GM20000 (cell line): ENCODE measurements at regions not wholly inside any gene's neighbourhood (a gene's known extent, or its start where the extent isn't known, plus 50 kb on each side); places are given as distances from the start of the nearest gene placed in this dataset.

Source experiments
- DNase-seq: peaks from one replicate; pipeline ENCODE4 v3.0.0; 2012; ENCODE audit warnings: low spot score
- TF ChIP-seq, protein P1 (sequence below): IDR thresholded peaks from 2 replicates; pipeline ENCODE4 v1.5.1; 2012; ENCODE audit warnings: mild to moderate bottlenecking, control low read depth; ENCODE audit errors: extremely low read depth, missing control alignments

DNA sequence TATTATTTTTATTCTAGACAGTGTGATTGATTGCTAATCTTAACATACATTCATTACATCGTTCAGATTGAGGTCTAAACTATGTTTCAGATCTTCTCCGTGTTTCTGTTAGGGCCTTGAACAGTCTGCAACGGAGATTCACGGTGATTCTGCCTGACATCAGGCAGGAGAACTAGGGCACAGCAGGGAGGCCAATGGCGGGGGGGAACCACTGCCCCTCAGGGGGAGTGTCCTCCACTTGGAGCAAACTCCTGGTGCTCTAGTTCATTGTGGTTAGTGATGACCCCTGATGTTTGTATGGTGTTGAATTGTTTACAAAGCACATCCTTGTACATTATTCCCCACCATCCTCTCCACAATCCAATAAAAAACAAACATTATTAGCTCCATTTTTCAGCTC, 173.5 kb downstream of the ZNF608 start:
- TF ChIP-seq, protein P1, sequence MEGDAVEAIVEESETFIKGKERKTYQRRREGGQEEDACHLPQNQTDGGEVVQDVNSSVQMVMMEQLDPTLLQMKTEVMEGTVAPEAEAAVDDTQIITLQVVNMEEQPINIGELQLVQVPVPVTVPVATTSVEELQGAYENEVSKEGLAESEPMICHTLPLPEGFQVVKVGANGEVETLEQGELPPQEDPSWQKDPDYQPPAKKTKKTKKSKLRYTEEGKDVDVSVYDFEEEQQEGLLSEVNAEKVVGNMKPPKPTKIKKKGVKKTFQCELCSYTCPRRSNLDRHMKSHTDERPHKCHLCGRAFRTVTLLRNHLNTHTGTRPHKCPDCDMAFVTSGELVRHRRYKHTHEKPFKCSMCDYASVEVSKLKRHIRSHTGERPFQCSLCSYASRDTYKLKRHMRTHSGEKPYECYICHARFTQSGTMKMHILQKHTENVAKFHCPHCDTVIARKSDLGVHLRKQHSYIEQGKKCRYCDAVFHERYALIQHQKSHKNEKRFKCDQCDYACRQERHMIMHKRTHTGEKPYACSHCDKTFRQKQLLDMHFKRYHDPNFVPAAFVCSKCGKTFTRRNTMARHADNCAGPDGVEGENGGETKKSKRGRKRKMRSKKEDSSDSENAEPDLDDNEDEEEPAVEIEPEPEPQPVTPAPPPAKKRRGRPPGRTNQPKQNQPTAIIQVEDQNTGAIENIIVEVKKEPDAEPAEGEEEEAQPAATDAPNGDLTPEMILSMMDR, result no peak
- DNase-seq, result no peak

DNA sequence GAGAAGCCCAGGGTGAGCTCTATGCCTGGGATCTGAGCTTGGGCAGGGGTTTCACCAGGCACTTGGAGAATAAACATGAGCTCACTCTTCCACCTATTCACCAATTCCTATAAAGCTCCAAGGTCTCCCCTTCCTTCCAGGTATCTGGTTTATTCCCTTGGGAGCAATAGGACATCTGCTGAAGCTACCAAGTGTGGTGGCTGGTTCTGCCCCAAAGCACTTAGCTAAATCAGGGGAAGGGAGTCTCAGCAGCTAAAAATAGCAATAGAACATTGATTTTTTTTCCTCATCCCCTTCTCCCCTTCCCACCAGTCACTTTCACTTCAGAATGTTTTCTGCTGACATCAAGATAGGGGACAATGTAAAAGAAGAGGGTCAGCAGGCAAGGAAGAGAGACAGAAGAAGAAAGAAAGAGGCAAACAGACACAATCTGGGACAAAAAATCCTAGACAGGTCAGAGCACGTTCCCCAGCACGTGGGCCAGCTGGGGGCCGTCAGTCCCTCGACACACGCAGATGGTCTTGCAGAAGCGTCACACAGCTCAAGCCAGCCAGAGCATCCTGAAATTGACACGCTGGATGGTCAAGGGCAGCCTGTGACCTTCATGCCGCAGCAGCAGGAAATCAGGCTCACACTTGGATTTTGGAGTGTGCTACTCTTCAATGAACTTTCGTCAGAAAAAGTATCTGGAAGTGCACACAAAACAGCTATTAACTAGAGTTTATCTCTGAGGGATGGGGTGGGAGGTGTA, 176.0 kb downstream of the ZNF608 start:
- no peak for DNase-seq
- TF ChIP-seq, protein P1, result no peak

DNA sequence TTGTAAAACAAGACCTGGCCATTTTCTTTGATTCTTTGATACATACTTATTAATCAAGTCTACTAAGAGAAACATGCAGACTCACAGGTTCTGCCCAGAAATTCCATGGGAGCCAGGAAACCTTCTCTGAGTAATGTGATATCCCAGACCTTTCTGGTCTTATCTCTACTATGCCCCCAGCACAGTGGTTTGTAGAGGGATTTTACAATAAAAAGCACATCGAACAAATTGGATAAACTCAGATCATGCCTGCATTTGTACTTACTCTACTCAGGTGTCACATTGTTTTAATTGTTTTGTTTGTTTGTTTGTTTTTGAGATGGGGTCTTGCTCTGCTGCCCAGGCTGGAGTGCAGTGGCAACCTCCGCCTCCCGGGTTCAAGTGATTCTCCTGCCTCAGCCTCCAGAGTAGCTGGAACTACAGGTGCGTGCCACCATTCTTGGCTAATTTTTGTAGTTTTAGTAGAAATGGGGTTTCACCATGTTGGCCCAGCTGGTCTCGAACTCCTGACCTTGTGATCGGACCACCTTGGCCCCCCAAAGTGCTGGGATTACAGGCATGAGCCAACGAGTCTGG, 179.5 kb downstream of the ZNF608 start:
- DNase-seq, result no peak
- TF ChIP-seq, protein P1, result no peak

DNA sequence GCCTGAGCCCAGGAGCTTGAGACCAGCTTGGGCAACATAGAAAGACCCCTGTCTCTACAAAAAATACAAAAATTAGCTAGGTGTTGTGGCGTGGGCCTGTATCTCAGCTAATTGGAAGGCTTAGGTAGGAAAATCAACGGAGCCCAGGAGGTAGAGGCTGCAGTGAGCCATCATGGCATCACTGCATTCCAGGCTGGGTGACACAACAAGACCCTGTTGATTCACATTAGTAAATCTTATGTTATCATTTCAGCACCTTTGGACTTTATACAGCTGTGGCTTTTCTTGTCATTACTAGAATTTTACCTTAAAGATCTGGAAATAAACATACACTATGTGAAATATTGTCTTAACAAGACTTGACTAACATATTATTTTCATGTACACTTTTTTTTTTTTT, 185.0 kb downstream of the ZNF608 start:
- TF ChIP-seq, protein P1, result no peak
- DNase-seq, result no peak

DNA sequence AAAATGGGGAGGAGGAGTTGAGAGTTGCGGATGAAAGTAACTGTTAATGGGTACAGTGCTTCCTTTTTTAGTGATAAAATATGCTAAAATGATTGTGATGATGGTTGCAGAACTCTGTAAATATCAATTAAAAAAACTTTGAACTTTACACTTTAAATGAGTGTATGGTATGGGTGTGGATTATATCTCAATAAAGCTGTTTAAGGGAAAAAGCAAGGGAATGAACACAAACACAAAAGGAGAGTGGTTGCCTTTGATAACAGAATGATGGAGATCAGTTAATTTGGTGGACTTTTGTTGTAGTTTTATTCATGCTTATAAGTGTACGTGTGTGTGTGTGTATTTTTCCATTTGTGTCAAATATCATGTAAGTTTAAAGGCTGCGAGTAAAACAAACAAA, 186.1 kb downstream of the ZNF608 start:
- TF ChIP-seq, protein P1, result no peak
- no peak for DNase-seq

DNA sequence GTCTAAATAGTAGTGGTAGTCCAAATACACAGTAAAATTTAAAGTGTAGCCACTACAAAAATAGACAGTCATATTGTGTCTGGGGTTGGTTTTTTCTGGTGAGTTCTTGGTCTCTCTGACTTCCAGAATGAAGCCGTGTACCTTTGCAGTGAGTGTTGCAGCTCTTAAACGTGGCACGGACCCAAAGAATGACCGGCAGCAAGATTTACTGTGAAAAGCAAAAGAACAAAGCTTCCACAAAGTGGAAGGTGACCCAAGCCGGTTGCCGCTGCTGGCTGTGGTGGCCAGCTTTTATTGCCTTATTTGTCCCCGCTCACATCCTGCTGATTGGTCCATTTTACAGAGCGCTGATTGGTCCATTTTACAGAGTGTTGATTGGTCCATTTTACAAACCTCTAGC, 188.7 kb downstream of the ZNF608 start:
- DNase-seq, result no peak
- TF ChIP-seq, protein P1, result no peak

DNA sequence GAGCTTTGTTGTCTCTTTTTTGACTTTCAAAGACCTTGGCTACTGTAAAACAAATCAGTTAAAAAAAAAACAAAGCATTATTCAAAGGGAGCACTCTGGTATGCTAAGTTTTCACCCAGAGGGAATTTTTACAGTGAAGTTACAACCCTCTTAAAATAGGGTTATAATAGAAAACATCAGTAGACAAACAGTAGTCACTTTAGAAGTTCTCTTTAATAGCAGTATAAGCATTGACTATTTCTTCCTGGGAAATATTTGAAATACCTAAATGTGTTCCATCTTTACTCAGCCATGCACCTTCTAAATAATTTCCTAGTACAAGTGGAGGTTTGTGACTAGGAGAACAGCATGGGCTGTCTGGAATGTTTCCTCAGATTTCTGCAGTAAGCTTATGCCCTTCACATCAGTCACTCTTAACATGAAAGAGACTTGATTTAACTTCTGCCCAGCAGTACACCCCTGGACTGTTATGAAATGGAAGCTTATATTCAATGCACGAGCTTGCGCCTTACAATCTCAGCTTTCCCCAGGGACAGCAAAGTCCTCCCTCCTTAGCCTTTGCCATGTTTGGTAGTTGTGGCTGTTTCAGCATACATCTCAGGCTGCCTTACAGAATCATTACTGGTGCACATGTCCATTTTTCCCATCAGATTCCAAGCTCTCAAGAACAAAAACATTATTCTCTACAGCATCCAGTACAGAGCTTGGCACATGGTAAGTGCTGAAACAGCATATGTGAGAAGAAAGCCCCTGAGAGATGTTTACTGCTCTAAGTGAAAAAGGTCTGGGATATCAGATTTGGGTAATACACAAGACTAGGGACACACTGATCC, 191.5 kb downstream of the ZNF608 start:
- no peak for DNase-seq
- TF ChIP-seq, protein P1, result no peak
